ENCODE measurements at regions not wholly inside any gene's neighbourhood (a gene's known extent, or its start where the extent isn't known, plus 50 kb on each side); places are given as distances from the start of the nearest gene placed in this dataset.

DNA sequence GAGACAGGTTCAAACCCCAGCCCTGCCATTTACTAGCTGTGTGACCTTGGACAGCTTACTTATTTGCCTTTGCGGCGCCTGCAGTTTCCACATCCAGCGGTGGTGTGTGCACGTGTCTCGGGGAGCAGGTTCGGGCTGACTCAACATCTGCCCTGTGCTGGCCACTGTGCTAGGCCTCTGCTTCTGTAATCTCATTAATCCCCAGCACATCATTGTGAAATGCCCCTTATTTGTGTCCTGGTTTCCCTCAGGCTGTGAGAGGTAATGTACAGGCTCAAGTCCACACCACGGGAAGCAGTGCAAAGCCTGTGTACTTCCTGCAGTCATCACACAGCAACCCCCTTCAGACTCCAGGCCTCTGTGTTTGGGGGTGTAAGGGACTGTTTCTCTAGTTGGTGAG is 285.7 kb downstream of the RPS24 start:
- Histone ChIP-seq H3K4me3 (ENCODE audit: low read depth, low read length, poor library complexity, severe bottlenecking) (no peak overlapping the region), H3K4me2 (ENCODE audit: low read length) (no peak overlapping the region), H3K79me2 (ENCODE audit: insufficient read depth, low read depth, low read length) (no peaks in the 10 kb centered on the region), H3K9me2 (ENCODE audit: insufficient read depth, low read length) (no peaks in the 10 kb centered on the region), H3K27ac (ENCODE audit: low read depth, low read length, poor library complexity, severe bottlenecking) (no peak overlapping the region), H3K4me1 (ENCODE audit: insufficient read depth, low read length, poor library complexity, severe bottlenecking) (no peaks in the 10 kb centered on the region), H4K20me1 (ENCODE audit: insufficient read depth, low read length) (no peaks in the 10 kb centered on the region), H2AFZ (ENCODE audit: low read length) (no peak overlapping the region), H3K9me3 (ENCODE audit: low read length) (no peaks in the 10 kb centered on the region), H3K36me3 (ENCODE audit: insufficient read depth, low read length) (no peaks in the 10 kb centered on the region)
- no peak for DNase-seq (ENCODE audit: low spot score)
- intact Hi-C loops (cut with micrococcal nuclease; ENCODE audit: unreplicated experiment): no loop called here
- BruUV-seq (replicated peaks): no TSS peak
- TF ChIP-seq, protein P1, sequence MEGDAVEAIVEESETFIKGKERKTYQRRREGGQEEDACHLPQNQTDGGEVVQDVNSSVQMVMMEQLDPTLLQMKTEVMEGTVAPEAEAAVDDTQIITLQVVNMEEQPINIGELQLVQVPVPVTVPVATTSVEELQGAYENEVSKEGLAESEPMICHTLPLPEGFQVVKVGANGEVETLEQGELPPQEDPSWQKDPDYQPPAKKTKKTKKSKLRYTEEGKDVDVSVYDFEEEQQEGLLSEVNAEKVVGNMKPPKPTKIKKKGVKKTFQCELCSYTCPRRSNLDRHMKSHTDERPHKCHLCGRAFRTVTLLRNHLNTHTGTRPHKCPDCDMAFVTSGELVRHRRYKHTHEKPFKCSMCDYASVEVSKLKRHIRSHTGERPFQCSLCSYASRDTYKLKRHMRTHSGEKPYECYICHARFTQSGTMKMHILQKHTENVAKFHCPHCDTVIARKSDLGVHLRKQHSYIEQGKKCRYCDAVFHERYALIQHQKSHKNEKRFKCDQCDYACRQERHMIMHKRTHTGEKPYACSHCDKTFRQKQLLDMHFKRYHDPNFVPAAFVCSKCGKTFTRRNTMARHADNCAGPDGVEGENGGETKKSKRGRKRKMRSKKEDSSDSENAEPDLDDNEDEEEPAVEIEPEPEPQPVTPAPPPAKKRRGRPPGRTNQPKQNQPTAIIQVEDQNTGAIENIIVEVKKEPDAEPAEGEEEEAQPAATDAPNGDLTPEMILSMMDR (conservative IDR thresholded peaks at IDR 0.05; ENCODE audit: low read length): no peak
- TF ChIP-seq EZH2phosphoT487 (IDR thresholded peaks at IDR 0.05; ENCODE audit: borderline replicate concordance, low read depth, low read length): no peak
- ChIA-PET CTCF (ENCODE audit: unreplicated experiment) (no interaction called here), POLR2A (no interaction called here)

DNA sequence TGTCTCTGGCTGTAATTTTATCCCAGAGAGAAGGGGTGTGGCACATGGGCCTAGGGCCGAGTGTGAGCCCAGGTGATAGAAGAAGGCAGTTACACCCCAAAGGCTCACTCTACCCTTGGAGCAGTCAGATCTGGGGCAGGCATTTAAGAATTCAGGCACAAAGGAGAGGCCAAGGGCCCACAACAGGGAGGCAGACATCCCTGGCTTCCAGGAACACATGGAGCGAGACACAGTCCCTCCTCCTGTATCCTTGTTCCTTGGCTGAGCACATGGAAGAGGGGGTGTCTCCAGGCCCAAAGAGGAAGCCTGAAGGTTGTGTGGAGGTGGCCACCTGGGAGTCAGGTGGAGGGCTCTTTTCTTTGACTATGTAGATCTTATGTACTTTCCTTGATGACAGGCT is 286.2 kb downstream of the RPS24 start:
- DNase-seq (ENCODE audit: low spot score): no peak
- BruUV-seq (replicated peaks): no TSS peak
- no peaks in the 10 kb centered on the region for H3K36me3 ChIP-seq (ENCODE audit: insufficient read depth, low read length)
- TF ChIP-seq, protein P1 (conservative IDR thresholded peaks at IDR 0.05; ENCODE audit: low read length): no peak
- TF ChIP-seq EZH2phosphoT487 (IDR thresholded peaks at IDR 0.05; ENCODE audit: borderline replicate concordance, low read depth, low read length): no peak
- no peaks in the 10 kb centered on the region for H3K9me2 ChIP-seq (ENCODE audit: insufficient read depth, low read length)
- no peak overlapping the region for H3K27ac ChIP-seq (ENCODE audit: low read depth, low read length, poor library complexity, severe bottlenecking)
- intact Hi-C loops (cut with micrococcal nuclease; ENCODE audit: unreplicated experiment): no loop called here
- no peak overlapping the region for H3K4me3 ChIP-seq (ENCODE audit: low read depth, low read length, poor library complexity, severe bottlenecking)
- no peaks in the 10 kb centered on the region for H3K4me1 ChIP-seq (ENCODE audit: insufficient read depth, low read length, poor library complexity, severe bottlenecking)
- no peaks in the 10 kb centered on the region for H4K20me1 ChIP-seq (ENCODE audit: insufficient read depth, low read length)
- no peaks in the 10 kb centered on the region for H3K79me2 ChIP-seq (ENCODE audit: insufficient read depth, low read depth, low read length)
- H2AFZ ChIP-seq (ENCODE audit: low read length): no peak overlapping the region
- CTCF ChIA-PET (ENCODE audit: unreplicated experiment): no interaction called here
- no peaks in the 10 kb centered on the region for H3K9me3 ChIP-seq (ENCODE audit: low read length)
- H3K4me2 ChIP-seq (ENCODE audit: low read length): no peak overlapping the region
- POLR2A ChIA-PET: no interaction called here

DNA sequence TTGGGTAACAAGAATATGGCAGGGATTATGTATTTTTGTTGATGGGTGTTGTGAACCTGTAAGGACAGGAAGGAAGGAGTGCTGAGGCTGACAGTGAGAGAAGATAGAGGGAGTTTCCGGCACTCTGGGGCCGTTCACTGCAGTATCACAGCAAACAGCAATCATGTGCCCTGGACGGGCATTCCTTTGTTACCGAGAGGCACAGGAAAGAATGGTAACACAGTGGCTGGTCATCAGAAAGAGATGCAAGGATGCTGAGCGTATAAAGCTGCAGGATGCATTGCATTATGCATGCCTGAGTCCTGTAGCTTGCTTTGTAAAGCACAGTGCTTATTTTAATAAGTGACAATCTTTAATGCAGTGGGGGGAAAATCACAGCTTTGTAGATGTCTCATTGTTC is 286.8 kb downstream of the RPS24 start:
- CTCF ChIA-PET (ENCODE audit: unreplicated experiment): no interaction called here

More for the DNA sequence above, 286.8 kb downstream of the RPS24 start:
- DNase-seq (ENCODE audit: low spot score): no peak
- Histone ChIP-seq H3K4me2 (ENCODE audit: low read length) (no peak overlapping the region), H3K9me2 (ENCODE audit: insufficient read depth, low read length) (no peaks in the 10 kb centered on the region), H3K9me3 (ENCODE audit: low read length) (peaks cover 2% of the 10 kb centered on the region; the same call in 1 of the 2 replicates), H2AFZ (ENCODE audit: low read length) (no peak overlapping the region), H3K4me1 (ENCODE audit: insufficient read depth, low read length, poor library complexity, severe bottlenecking) (no peaks in the 10 kb centered on the region), H4K20me1 (ENCODE audit: insufficient read depth, low read length) (no peaks in the 10 kb centered on the region), H3K27ac (ENCODE audit: low read depth, low read length, poor library complexity, severe bottlenecking) (no peak overlapping the region), H3K36me3 (ENCODE audit: insufficient read depth, low read length) (no peaks in the 10 kb centered on the region), H3K79me2 (ENCODE audit: insufficient read depth, low read depth, low read length) (no peaks in the 10 kb centered on the region), H3K4me3 (ENCODE audit: low read depth, low read length, poor library complexity, severe bottlenecking) (no peak overlapping the region)
- POLR2A ChIA-PET: no interaction called here
- no TSS peak for BruUV-seq (replicated peaks)
- TF ChIP-seq, protein P1 (conservative IDR thresholded peaks at IDR 0.05; ENCODE audit: low read length): no peak
- no peak for TF ChIP-seq EZH2phosphoT487 (IDR thresholded peaks at IDR 0.05; ENCODE audit: borderline replicate concordance, low read depth, low read length)
- intact Hi-C loops (cut with micrococcal nuclease; ENCODE audit: unreplicated experiment): no loop called here

Data from OCI-LY7 (cell line).